ENCODE measurements at regions not wholly inside any gene's neighbourhood (a gene's known extent, or its start where the extent isn't known, plus 50 kb on each side); places are given as distances from the start of the nearest gene placed in this dataset.

DNA sequence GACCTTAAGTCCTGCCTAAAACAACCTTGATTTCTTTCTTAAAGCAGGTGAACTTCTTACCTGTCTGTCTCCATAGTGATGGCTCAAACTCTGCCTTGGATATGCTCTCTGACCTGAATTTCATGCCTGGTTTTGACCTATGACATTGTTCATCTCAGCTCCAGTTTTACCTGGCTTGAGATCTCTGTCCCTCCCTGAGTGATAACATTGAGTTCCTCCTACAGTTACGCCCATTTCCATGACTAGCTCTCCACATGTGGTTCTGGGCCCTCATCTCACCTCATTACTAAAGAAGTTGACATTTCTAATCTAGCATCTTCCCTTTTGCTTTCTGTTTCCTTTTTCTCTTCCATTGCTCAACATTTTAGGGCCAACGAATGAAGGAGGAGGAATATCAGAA lies 233.1 kb downstream of the HHIPL2 start:
- FAIRE-seq (no peak), DNase-seq (ENCODE audit: low read depth in 1 of 2, low spot score in 2 of 2) (no peak)
- H3K79me2 ChIP-seq (ENCODE audit: control insufficient read depth in 1 of 2, insufficient read depth in 2 of 2, low read length in 2 of 2), result no peaks in the 10 kb centered on the region
- TF ChIP-seq JUND (IDR thresholded peaks at IDR 0.05; ENCODE audit: low read length) (no peak), KDM4A (IDR thresholded peaks at IDR 0.05; ENCODE audit: low read depth, low read length, severe bottlenecking) (no peak), POLR2A (IDR thresholded peaks at IDR 0.05; ENCODE audit: control extremely low read depth in 1 of 2, low read depth in 2 of 2, low read length in 2 of 2) (no peak), NRF1 (IDR thresholded peaks at IDR 0.05; ENCODE audit: low read depth, low read length) (no peak), RNF2 (IDR thresholded peaks at IDR 0.05; ENCODE audit: borderline replicate concordance, low read depth, low read length, missing control alignments, poor library complexity, severe bottlenecking) (no peak), RAD21 (IDR thresholded peaks at IDR 0.05 in 1 of 2, conservative IDR thresholded peaks at IDR 0.05 in 1 of 2; ENCODE audit: low read depth in 2 of 2, low read length in 2 of 2) (no peak), TEAD4 (IDR thresholded peaks at IDR 0.05; ENCODE audit: low read depth, low read length) (no peak), SUZ12 (IDR thresholded peaks at IDR 0.05; ENCODE audit: low read length) (no peak), CHD1 (IDR thresholded peaks at IDR 0.05; ENCODE audit: low read depth, low read length) (no peak), TCF12 (IDR thresholded peaks at IDR 0.05; ENCODE audit: low read depth, low read length) (no peak), RFX5 (IDR thresholded peaks at IDR 0.05; ENCODE audit: borderline replicate concordance, low read depth, low read length) (no peak)
- TF ChIP-seq, protein P1, sequence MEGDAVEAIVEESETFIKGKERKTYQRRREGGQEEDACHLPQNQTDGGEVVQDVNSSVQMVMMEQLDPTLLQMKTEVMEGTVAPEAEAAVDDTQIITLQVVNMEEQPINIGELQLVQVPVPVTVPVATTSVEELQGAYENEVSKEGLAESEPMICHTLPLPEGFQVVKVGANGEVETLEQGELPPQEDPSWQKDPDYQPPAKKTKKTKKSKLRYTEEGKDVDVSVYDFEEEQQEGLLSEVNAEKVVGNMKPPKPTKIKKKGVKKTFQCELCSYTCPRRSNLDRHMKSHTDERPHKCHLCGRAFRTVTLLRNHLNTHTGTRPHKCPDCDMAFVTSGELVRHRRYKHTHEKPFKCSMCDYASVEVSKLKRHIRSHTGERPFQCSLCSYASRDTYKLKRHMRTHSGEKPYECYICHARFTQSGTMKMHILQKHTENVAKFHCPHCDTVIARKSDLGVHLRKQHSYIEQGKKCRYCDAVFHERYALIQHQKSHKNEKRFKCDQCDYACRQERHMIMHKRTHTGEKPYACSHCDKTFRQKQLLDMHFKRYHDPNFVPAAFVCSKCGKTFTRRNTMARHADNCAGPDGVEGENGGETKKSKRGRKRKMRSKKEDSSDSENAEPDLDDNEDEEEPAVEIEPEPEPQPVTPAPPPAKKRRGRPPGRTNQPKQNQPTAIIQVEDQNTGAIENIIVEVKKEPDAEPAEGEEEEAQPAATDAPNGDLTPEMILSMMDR (IDR thresholded peaks at IDR 0.05; ENCODE audit: control extremely low read depth in 1 of 3, insufficient read depth in 1 of 3, low read depth in 1 of 3, low read length in 3 of 3), result no peak
- WGBS, 2 experiments (ENCODE audit: extremely low coverage in 1 of 2, insufficient coverage in 1 of 2, insufficient read length in 1 of 2, insufficient replicate concordance in 2 of 2, low coverage in 1 of 2, low lambda C conversion rate in 2 of 2, missing lambda C conversion rate in 1 of 2), result 93% methylated on average over 2 of the region's 2 CpGs; no CpG with 5 or more reads in 1 of the 2 experiments
- H3K4me1 ChIP-seq (replicated peaks in 1 of 4; ENCODE audit: control insufficient read depth in 3 of 4, insufficient read depth in 4 of 4, low read length in 3 of 4), result peaks cover 0 to 5% (median 1%) of the 10 kb centered on the region in 4 experiments; a peak in 1 of 7 replicates
- H3K4ac ChIP-seq (replicated peaks; ENCODE audit: insufficient read length, low read depth, low read length), result no peak overlapping the region
- no peak overlapping the region for H2BK120ac ChIP-seq (replicated peaks; ENCODE audit: low read depth, low read length)
- no peak overlapping the region for H4K5ac ChIP-seq (ENCODE audit: insufficient read length, low read depth, low read length)
- no peaks in the 10 kb centered on the region for H3K36me3 ChIP-seq (ENCODE audit: control insufficient read depth in 2 of 4, insufficient read depth in 4 of 4, low read length in 3 of 4)
- peak overlapping the region in 1 of 4 experiments; percentile 43; a peak in 1 of 7 replicates for H3K9ac ChIP-seq (replicated peaks in 1 of 4; ENCODE audit: extremely low read depth in 1 of 4, low read depth in 3 of 4, low read length in 3 of 4)
- ChIA-PET POLR2A (ENCODE audit: partially characterized antibody) (no interaction called here), CTCF (ENCODE audit: partially characterized antibody) (no interaction called here)
- no peak overlapping the region for H2AK5ac ChIP-seq (ENCODE audit: low read depth, low read length)
- no peaks in the 10 kb centered on the region for H4K20me1 ChIP-seq (replicated peaks in 1 of 2; ENCODE audit: control insufficient read depth in 1 of 2, insufficient read depth in 2 of 2, low read length in 2 of 2)
- H3K56ac ChIP-seq (replicated peaks; ENCODE audit: insufficient read length, low read depth, low read length), result no peak overlapping the region
- H3K27ac ChIP-seq (ENCODE audit: low read depth, low read length), result no peak overlapping the region
- no peak overlapping the region for H2BK12ac ChIP-seq (ENCODE audit: low read depth, low read length)
- H2BK20ac ChIP-seq (ENCODE audit: low read length), result no peak overlapping the region
- H3K9me3 ChIP-seq (ENCODE audit: insufficient read depth in 2 of 2, low read depth in 1 of 2, low read length in 1 of 2), result no peaks in the 10 kb centered on the region
- H3K79me1 ChIP-seq (ENCODE audit: low read depth, low read length), result no peaks in the 10 kb centered on the region
- no peak overlapping the region for H3K4me3 ChIP-seq (ENCODE audit: extremely low read depth in 1 of 4, insufficient read depth in 2 of 4, low read depth in 3 of 4, low read length in 4 of 4)
- no peak overlapping the region for H2AFZ ChIP-seq (ENCODE audit: low read length)
- no peak overlapping the region for H3K14ac ChIP-seq (ENCODE audit: insufficient read length)
- no peak overlapping the region for H4K8ac ChIP-seq (ENCODE audit: extremely low read depth, insufficient read depth, low read length)
- H3K18ac ChIP-seq (ENCODE audit: extremely low read depth, low read length), result no peak overlapping the region
- H2BK5ac ChIP-seq (ENCODE audit: low read depth, low read length), result no peak overlapping the region
- no peaks in the 10 kb centered on the region for H3K23me2 ChIP-seq (ENCODE audit: low read depth, low read length)
- no peak overlapping the region for H3K23ac ChIP-seq (ENCODE audit: insufficient read length)
- no peak overlapping the region for H4K91ac ChIP-seq (replicated peaks; ENCODE audit: insufficient read length, low read length)
- no peak overlapping the region for H3K4me2 ChIP-seq (ENCODE audit: insufficient read depth in 1 of 2, low read depth in 2 of 2, low read length in 2 of 2)
- no peak overlapping the region for H2BK15ac ChIP-seq (ENCODE audit: low read length)
- no peaks in the 10 kb centered on the region for H3K27me3 ChIP-seq (replicated peaks in 1 of 4; ENCODE audit: control insufficient read depth in 3 of 4, extremely low read depth in 1 of 4, insufficient read depth in 3 of 4, low read length in 3 of 4)

Data from H1 (cell line).